GM12878 (cell line): ENCODE measurements at regions not wholly inside any gene's neighbourhood (a gene's known extent, or its start where the extent isn't known, plus 50 kb on each side); places are given as distances from the start of the nearest gene placed in this dataset.

ENCODE experiments used
- ATAC-seq: fragments of 200-7000 bp; cut with Tn5 transposase; 3 replicates; pipeline ENCODE4 v1.9.1; 2020; ENCODE audit warnings: mild to moderate bottlenecking, moderate library complexity
- BruUV-seq: library from RNA; stranded (reverse); fragments of 400-500 nt; replicated peaks from 2 replicates; lab custom pipeline; 2021; lab: Mats Ljungman, UMichigan
- CTCF ChIA-PET: fragments of 300-600 bp; sonication (Branson Sonifier 250); formaldehyde crosslinking; extraction: SDS; loops from one replicate; lab custom pipeline; 2021; ENCODE audit warnings: inconsistent platforms; lab: Yijun Ruan, JAX
- POLR2A ChIA-PET: fragments of 350-600 bp; formaldehyde crosslinking; extraction: SDS; loops from one replicate; lab custom pipeline; 2021; ENCODE audit warnings: inconsistent platforms; lab: Charles Lee
- RAD21 ChIA-PET: fragments of 300-600 bp; sonication (Branson Sonifier 250); formaldehyde crosslinking; loops from one replicate; lab custom pipeline; 2023; ENCODE audit warnings: antibody characterized with exemption; ENCODE audit not compliant: unreplicated experiment; lab: Charles Lee
- SMC1A ChIA-PET: fragments of 300-600 bp; sonication (Branson Sonifier 250); formaldehyde crosslinking; loops from one replicate; lab custom pipeline; 2023; ENCODE audit not compliant: unreplicated experiment, uncharacterized antibody; lab: Charles Lee
- DNase-seq: peaks from one replicate; pipeline ENCODE4 v3.0.0-alpha.2; 2011; ENCODE audit warnings: low read depth, low spot score
- FAIRE-seq: peaks from 3 replicates; lab custom pipeline; 2011; peaks lifted over from hg19 to GRCh38; lab: Jason Lieb, UNC
- H2AFZ ChIP-seq: 2 replicates; pipeline ENCODE4 v1.6.0; 2011; ENCODE audit warnings: low read depth, low read length, control low read depth; ENCODE audit not compliant: control insufficient read depth
- H3K27ac ChIP-seq: 2 replicates; pipeline ENCODE4 v1.5.1; 2011; ENCODE audit warnings: control low read depth; ENCODE audit not compliant: control insufficient read depth, insufficient read depth
- H3K27me3 ChIP-seq, 2 experiments: replicated peaks in 1 of 2; 2 replicates each; pipeline versions ENCODE4 v1.6.0 to v1.6.1; 2011; ENCODE audit warnings: low read length in 1 of 2; ENCODE audit not compliant: control insufficient read depth in 2 of 2, insufficient read depth in 2 of 2
- H3K36me3 ChIP-seq, 2 experiments: 2 replicates each; pipeline ENCODE4 v1.5.1; 2011; ENCODE audit warnings: low read length in 1 of 2; ENCODE audit not compliant: control insufficient read depth in 2 of 2, insufficient read depth in 2 of 2
- H3K4me1 ChIP-seq: 2 replicates; pipeline ENCODE4 v1.6.1; 2011; ENCODE audit warnings: mild to moderate bottlenecking, low read length, moderate library complexity, mixed read lengths; ENCODE audit not compliant: control insufficient read depth, insufficient read depth
- H3K4me2 ChIP-seq: 2 replicates; pipeline ENCODE4 v1.6.0; 2011; ENCODE audit warnings: control low read depth; ENCODE audit not compliant: control insufficient read depth, insufficient read depth
- H3K4me3 ChIP-seq: fragments of 200-600 bp; sonication (generic); 2 replicates; pipeline ENCODE4 v1.5.1; 2016
- H3K79me2 ChIP-seq: 2 replicates; pipeline ENCODE4 v1.6.0; 2011; ENCODE audit warnings: low read length; ENCODE audit not compliant: control insufficient read depth, insufficient read depth
- H3K9ac ChIP-seq: 2 replicates; pipeline ENCODE4 v1.8.0; 2011; ENCODE audit warnings: low read length, control low read depth, mixed read lengths; ENCODE audit not compliant: control insufficient read depth, insufficient read depth
- H3K9me3 ChIP-seq: replicated peaks from 3 replicates; pipeline ENCODE4 v1.5.1; 2011; ENCODE audit warnings: mild to moderate bottlenecking, low read length; ENCODE audit not compliant: control insufficient read depth, insufficient read depth
- H4K20me1 ChIP-seq: 2 replicates; pipeline ENCODE4 v1.6.0; 2011; ENCODE audit not compliant: control insufficient read depth, insufficient read depth
- E2F4 ChIP-seq: IDR thresholded peaks from 2 replicates; pipeline ENCODE4 v1.6.1; 2012; ENCODE audit warnings: low read depth, low read length, improper control_type of control experiment
- EGR1 ChIP-seq, 2 experiments: IDR thresholded peaks; 1 replicate in 1 of 2; 2 replicates in 1 of 2; pipeline ENCODE4 v1.6.1; 2011 to 2012; ENCODE audit warnings: low read depth in 2 of 2, low read length in 2 of 2, borderline replicate concordance in 1 of 2, mild to moderate bottlenecking in 1 of 2, moderate library complexity in 1 of 2
- EP300 ChIP-seq, 2 experiments: fragments of 150-350 bp in 1 of 2; IDR thresholded peaks; 2 replicates each; pipeline ENCODE4 v1.6.1; 2011 to 2012; ENCODE audit warnings: low read depth in 2 of 2, low read length in 2 of 2, borderline replicate concordance in 1 of 2, improper control_type of control experiment in 1 of 2, inconsistent platforms in 1 of 2; ENCODE audit not compliant: control insufficient read depth in 1 of 2
- FOXK2 ChIP-seq: fragments of 450-650 bp; IDR thresholded peaks from 2 replicates; pipeline ENCODE4 v1.6.1; 2017; ENCODE audit warnings: mild to moderate bottlenecking, moderate library complexity
- FOXM1 ChIP-seq: IDR thresholded peaks from 2 replicates; pipeline ENCODE4 v1.6.1; 2012; ENCODE audit warnings: low read depth, mild to moderate bottlenecking, inconsistent platforms, low read length, moderate library complexity
- MXI1 ChIP-seq: fragments of 150-350 bp; IDR thresholded peaks from 2 replicates; pipeline ENCODE4 v1.6.1; 2011; ENCODE audit warnings: low read depth, mild to moderate bottlenecking, inconsistent platforms, low read length, improper control_type of control experiment
- PML ChIP-seq: IDR thresholded peaks from 2 replicates; pipeline ENCODE4 v1.6.1; 2012; ENCODE audit warnings: low read length, inconsistent platforms
- ZBTB4 ChIP-seq: fragments of 450-650 bp; formaldehyde crosslinking; IDR thresholded peaks from 2 replicates; pipeline ENCODE4 v1.4.0; 2022; ENCODE audit warnings: mild to moderate bottlenecking, moderate library complexity
- ZZZ3 ChIP-seq: IDR thresholded peaks from 2 replicates; pipeline ENCODE4 v1.6.1; 2011; ENCODE audit warnings: low read depth; ENCODE audit not compliant: control insufficient read depth, insufficient read length
- WGBS: methylation state at CpG from one replicate; pipeline ENCODE4 v1.1.6; 2016; ENCODE audit warnings: low lambda C conversion rate; ENCODE audit not compliant: insufficient replicate concordance, insufficient coverage; ENCODE audit errors: missing lambda C conversion rate; 5-methylcytosine and 5-hydroxymethylcytosine counted together
- in situ Hi-C: fragments of 300-500 bp; cut with MboI; formaldehyde crosslinking; loops from 9 replicates; pipeline ENCODE4 v1.14.3; 2018; ENCODE audit warnings: mixed read lengths
- intact Hi-C: fragments of 100-400 bp; cut with micrococcal nuclease; formaldehyde crosslinking; loops from one replicate; pipeline ENCODE4 v1.14.2; 2022; ENCODE audit not compliant: unreplicated experiment

DNA sequence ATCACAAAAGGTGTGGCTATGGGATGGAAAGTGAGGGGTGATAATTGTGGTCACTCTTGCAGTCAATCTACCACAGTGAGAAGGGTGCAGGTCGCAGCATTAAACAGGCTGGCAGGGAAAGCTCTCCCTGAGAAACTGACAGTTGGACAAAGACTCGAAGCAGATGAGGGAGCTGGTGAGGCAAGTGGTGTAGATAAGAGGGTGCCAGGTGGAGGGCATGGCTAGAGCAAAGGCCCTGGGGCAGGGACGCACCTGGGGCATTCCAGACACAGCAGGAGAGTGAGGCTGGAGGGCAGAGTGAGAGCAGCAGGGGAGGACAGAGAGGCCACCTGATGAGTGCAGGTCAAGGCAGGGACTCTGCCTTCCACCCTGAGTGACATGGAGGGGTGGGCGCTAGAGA is 264.8 kb downstream of the PRDM2 start:
- no peak overlapping the region for H3K4me3 ChIP-seq
- ChIA-PET RAD21 (no interaction called here), POLR2A (no interaction called here), SMC1A (no interaction called here), CTCF (interaction anchor here (1.0 to 1.4 kb wide), 3 partner anchors 13 to 1077 kb away, joined by 3 to 4 read pairs (median 3); no protein-coding TSS in a partner anchor)
- DNase-seq (no peak), FAIRE-seq (no peak), ATAC-seq (no peak)
- H3K4me2 ChIP-seq: no peak overlapping the region
- in situ Hi-C loops: no loop called here
- H4K20me1 ChIP-seq: no peaks in the 10 kb centered on the region
- H3K9me3 ChIP-seq: no peaks in the 10 kb centered on the region; the same call in 2 of the 3 replicates
- H3K27ac ChIP-seq: no peak overlapping the region
- no TSS peak for BruUV-seq
- no peaks in the 10 kb centered on the region for H3K79me2 ChIP-seq
- H2AFZ ChIP-seq: no peak overlapping the region
- no peaks in the 10 kb centered on the region; a peak in 1 of 4 replicates for H3K27me3 ChIP-seq
- H3K36me3 ChIP-seq: no peaks in the 10 kb centered on the region
- intact Hi-C loops: loop anchor here (5.0 to 10.0 kb wide), 2 partner anchors 607 to 1080 kb away; no protein-coding TSS in a partner anchor
- H3K9ac ChIP-seq: no peak overlapping the region
- WGBS: 21% methylated on average over 4 of the region's 4 CpGs
- H3K4me1 ChIP-seq: no peaks in the 10 kb centered on the region
- TF ChIP-seq E2F4 (no peak), EGR1 (IDR thresholded peaks at IDR 0.05; ENCODE audit: borderline replicate concordance in 1 of 2, low read depth in 2 of 2, low read length in 2 of 2) (no peak), MXI1 (no peak), ZBTB4 (CRISPR knock-in tag) (no peak), ZZZ3 (no peak), FOXK2 (no peak), EP300 (IDR thresholded peaks at IDR 0.05; ENCODE audit: borderline replicate concordance in 1 of 2, control insufficient read depth in 1 of 2, low read depth in 2 of 2, low read length in 2 of 2) (no peak), PML (no peak), FOXM1 (no peak)
